Peyer's patch (tissue), 4 donors: ENCODE measurements at regions not wholly inside any gene's neighbourhood (a gene's known extent, or its start where the extent isn't known, plus 50 kb on each side); places are given as distances from the start of the nearest gene placed in this dataset.

Source experiments
- POLR2A ChIP-seq, 2 donors: fragments of 450-650 bp; IDR thresholded peaks; one replicate each; pipeline ENCODE4 v1.5.1; 2017; ENCODE audit warnings: antibody characterized with exemption in 2 of 2, mild to moderate bottlenecking in 2 of 2, moderate library complexity in 2 of 2
- TF ChIP-seq, protein P1 (sequence below), 6 experiments: fragments of 450-650 bp in 4 of 6; fragments of 200-600 bp in 2 of 6; sonication (generic) in 1 of 6; IDR thresholded peaks; one replicate each; pipeline ENCODE4 v1.5.1; 2017 to 2019; ENCODE audit warnings: antibody characterized with exemption in 6 of 6, mild to moderate bottlenecking in 3 of 6, moderate library complexity in 1 of 6

DNA sequence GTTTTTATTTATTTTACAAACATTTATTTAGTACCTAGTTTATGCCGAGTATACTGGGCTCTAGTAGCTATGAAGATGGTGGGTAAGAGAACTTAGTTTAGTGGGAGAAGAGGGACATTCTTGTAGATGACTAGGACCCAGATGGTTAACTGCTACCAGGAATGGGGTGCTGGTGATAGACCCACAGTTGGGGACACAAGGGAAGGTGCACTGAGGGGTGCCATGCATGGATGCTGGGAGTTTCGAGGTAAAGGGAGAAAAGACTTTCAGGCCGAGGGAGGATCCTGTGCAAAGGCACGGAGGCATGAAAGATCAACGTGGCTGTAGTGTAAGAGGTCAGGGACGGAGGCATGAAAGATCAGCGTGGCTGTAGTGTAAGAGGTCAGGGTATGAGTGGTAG lies 204.2 kb upstream of the HABP2 start:
- TF ChIP-seq, protein P1, sequence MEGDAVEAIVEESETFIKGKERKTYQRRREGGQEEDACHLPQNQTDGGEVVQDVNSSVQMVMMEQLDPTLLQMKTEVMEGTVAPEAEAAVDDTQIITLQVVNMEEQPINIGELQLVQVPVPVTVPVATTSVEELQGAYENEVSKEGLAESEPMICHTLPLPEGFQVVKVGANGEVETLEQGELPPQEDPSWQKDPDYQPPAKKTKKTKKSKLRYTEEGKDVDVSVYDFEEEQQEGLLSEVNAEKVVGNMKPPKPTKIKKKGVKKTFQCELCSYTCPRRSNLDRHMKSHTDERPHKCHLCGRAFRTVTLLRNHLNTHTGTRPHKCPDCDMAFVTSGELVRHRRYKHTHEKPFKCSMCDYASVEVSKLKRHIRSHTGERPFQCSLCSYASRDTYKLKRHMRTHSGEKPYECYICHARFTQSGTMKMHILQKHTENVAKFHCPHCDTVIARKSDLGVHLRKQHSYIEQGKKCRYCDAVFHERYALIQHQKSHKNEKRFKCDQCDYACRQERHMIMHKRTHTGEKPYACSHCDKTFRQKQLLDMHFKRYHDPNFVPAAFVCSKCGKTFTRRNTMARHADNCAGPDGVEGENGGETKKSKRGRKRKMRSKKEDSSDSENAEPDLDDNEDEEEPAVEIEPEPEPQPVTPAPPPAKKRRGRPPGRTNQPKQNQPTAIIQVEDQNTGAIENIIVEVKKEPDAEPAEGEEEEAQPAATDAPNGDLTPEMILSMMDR (IDR thresholded peaks at IDR 0.05), result no peak
- TF ChIP-seq POLR2A (IDR thresholded peaks at IDR 0.05), result no peak
